WTC11 (cell line): ENCODE measurements at regions not wholly inside any gene's neighbourhood (a gene's known extent, or its start where the extent isn't known, plus 50 kb on each side); places are given as distances from the start of the nearest gene placed in this dataset.

Source experiments
- ATAC-seq: fragments of 200-7000 bp; cut with Tn5 transposase; 2 replicates; pipeline ENCODE4 v1.10.0; 2021; ENCODE audit warnings: mild to moderate bottlenecking, moderate library complexity
- CTCF ChIA-PET: fragments of 300-600 bp; sonication (Branson Sonifier 250); formaldehyde crosslinking; loops from one replicate; lab custom pipeline; 2021; ENCODE audit warnings: antibody characterized with exemption; lab: Charles Lee
- POLR2A ChIA-PET: fragments of 350-600 bp; sonication (Branson Sonifier 250); formaldehyde crosslinking; loops from one replicate; lab custom pipeline; 2021; ENCODE audit warnings: antibody characterized with exemption; lab: Charles Lee
- DNase-seq: peaks from one replicate; pipeline ENCODE4 v3.0.0; 2021; ENCODE audit warnings: low spot score
- H3K27ac Mint-ChIP-seq: 2 replicates; pipeline ENCODE4 v1.8.0; 2021; ENCODE audit warnings: mixed read lengths
- H3K27me3 Mint-ChIP-seq: 2 replicates; pipeline ENCODE4 v1.8.0; 2021; ENCODE audit warnings: low read depth, mild to moderate bottlenecking, moderate library complexity, mixed read lengths
- H3K36me3 Mint-ChIP-seq: 2 replicates; pipeline ENCODE4 v1.8.0; 2021; ENCODE audit warnings: mixed read lengths
- H3K4me1 Mint-ChIP-seq: 2 replicates; pipeline ENCODE4 v1.8.0; 2022; ENCODE audit warnings: mixed read lengths
- H3K4me3 Mint-ChIP-seq: 2 replicates; pipeline ENCODE4 v1.8.0; 2021; ENCODE audit warnings: mild to moderate bottlenecking, moderate library complexity, mixed read lengths
- H3K9me3 Mint-ChIP-seq: 2 replicates; pipeline ENCODE4 v1.8.0; 2021; ENCODE audit warnings: mixed read lengths
- ATF1 ChIP-seq: sonication (generic); formaldehyde crosslinking; IDR thresholded peaks from 2 replicates; pipeline ENCODE4 v1.8.1; 2023; ENCODE audit warnings: mild to moderate bottlenecking, moderate library complexity, missing genetic modification reagents
- ATF3 ChIP-seq: sonication (generic); formaldehyde crosslinking; conservative IDR thresholded peaks from 2 replicates; pipeline ENCODE4 v1.8.1; 2022; ENCODE audit warnings: mild to moderate bottlenecking, missing genetic modification reagents
- CDX4 ChIP-seq: fragments of 250-450 bp; sonication (Bioruptor Pico); IDR thresholded peaks from 2 replicates; pipeline ENCODE4 v1.9.0; 2021; ENCODE audit warnings: moderate library complexity, mild to moderate bottlenecking, inconsistent platforms, borderline replicate concordance
- ELF4 ChIP-seq: sonication (generic); formaldehyde crosslinking; IDR thresholded peaks from 2 replicates; pipeline ENCODE4 v1.8.1; 2022; ENCODE audit warnings: low read depth, mild to moderate bottlenecking, moderate library complexity, missing genetic modification reagents
- ERG ChIP-seq: fragments of 250-450 bp; sonication (Bioruptor Pico); IDR thresholded peaks from 2 replicates; pipeline ENCODE4 v1.8.0; 2021; ENCODE audit warnings: mild to moderate bottlenecking
- GABPB1 ChIP-seq: sonication (generic); formaldehyde crosslinking; IDR thresholded peaks from 2 replicates; pipeline ENCODE4 v1.8.1; 2023; ENCODE audit warnings: mild to moderate bottlenecking, missing genetic modification reagents
- GTF2I ChIP-seq: fragments of 250-450 bp; sonication (Bioruptor Pico); conservative IDR thresholded peaks from 2 replicates; pipeline ENCODE4 v1.4.0; 2021; ENCODE audit warnings: mild to moderate bottlenecking
- HMGA2 ChIP-seq: fragments of 250-450 bp; sonication (Bioruptor Pico); IDR thresholded peaks from 2 replicates; pipeline ENCODE4 v1.4.0; 2021; ENCODE audit warnings: mild to moderate bottlenecking, moderate library complexity
- HMGXB4 ChIP-seq: sonication (generic); formaldehyde crosslinking; IDR thresholded peaks from 2 replicates; pipeline ENCODE4 v1.8.1; 2023; ENCODE audit warnings: mild to moderate bottlenecking, moderate library complexity, missing genetic modification reagents
- KAT7 ChIP-seq: sonication (generic); formaldehyde crosslinking; IDR thresholded peaks from 2 replicates; pipeline ENCODE4 v1.8.1; 2023; ENCODE audit warnings: missing genetic modification reagents, mild to moderate bottlenecking, borderline replicate concordance
- NFYB ChIP-seq: sonication (generic); formaldehyde crosslinking; conservative IDR thresholded peaks from 2 replicates; pipeline ENCODE4 v1.8.0; 2022; ENCODE audit warnings: low read depth, missing genetic modification reagents
- PRDM15 ChIP-seq: sonication (generic); formaldehyde crosslinking; IDR thresholded peaks from 2 replicates; pipeline ENCODE4 v1.8.0; 2022; ENCODE audit warnings: missing genetic modification reagents
- RELA ChIP-seq: sonication (generic); formaldehyde crosslinking; IDR thresholded peaks from 2 replicates; pipeline ENCODE4 v1.8.1; 2022; ENCODE audit warnings: missing genetic modification reagents, mild to moderate bottlenecking, borderline replicate concordance
- TEAD1 ChIP-seq: sonication (generic); formaldehyde crosslinking; IDR thresholded peaks from 2 replicates; pipeline ENCODE4 v1.8.0; 2022; ENCODE audit warnings: mild to moderate bottlenecking, missing genetic modification reagents
- TP53 ChIP-seq: sonication (generic); formaldehyde crosslinking; IDR thresholded peaks from 2 replicates; pipeline ENCODE4 v1.8.1; 2023; ENCODE audit warnings: mild to moderate bottlenecking, missing genetic modification reagents
- USF1 ChIP-seq: sonication (generic); formaldehyde crosslinking; IDR thresholded peaks from 2 replicates; pipeline ENCODE4 v1.8.0; 2022; ENCODE audit warnings: mild to moderate bottlenecking, missing genetic modification reagents
- USF2 ChIP-seq: sonication (generic); formaldehyde crosslinking; IDR thresholded peaks from 2 replicates; pipeline ENCODE4 v1.8.1; 2023; ENCODE audit warnings: mild to moderate bottlenecking, missing genetic modification reagents, moderate library complexity
- ZBTB43 ChIP-seq: sonication (generic); formaldehyde crosslinking; IDR thresholded peaks from 2 replicates; pipeline ENCODE4 v1.8.1; 2023; ENCODE audit warnings: mild to moderate bottlenecking, missing genetic modification reagents
- ZNF317 ChIP-seq: sonication (generic); formaldehyde crosslinking; IDR thresholded peaks from 2 replicates; pipeline ENCODE4 v1.8.1; 2023; ENCODE audit warnings: low read depth, mild to moderate bottlenecking, moderate library complexity, missing genetic modification reagents, borderline replicate concordance
- ZNF423 ChIP-seq: fragments of 250-450 bp; sonication (Bioruptor Pico); IDR thresholded peaks from 2 replicates; pipeline ENCODE4 v2.1.2; 2022; ENCODE audit warnings: mild to moderate bottlenecking, moderate library complexity
- ZNF425 ChIP-seq: fragments of 250-450 bp; sonication (Bioruptor Pico); conservative IDR thresholded peaks from 2 replicates; pipeline ENCODE4 v1.9.0; 2021; ENCODE audit warnings: mild to moderate bottlenecking
- ZNF671 ChIP-seq: fragments of 250-450 bp; sonication (Bioruptor Pico); IDR thresholded peaks from 2 replicates; pipeline ENCODE4 v1.8.0; 2021; ENCODE audit warnings: mild to moderate bottlenecking

- no peak for DNase-seq
- ChIA-PET POLR2A (interaction anchor here (0.6 kb wide), 1 partner anchor 464 kb away, joined by 5 read pairs; no protein-coding TSS in a partner anchor), CTCF (no interaction called here)
- no peak for ATAC-seq
- H3K4me3 Mint-ChIP-seq, result no peak overlapping the region
- H3K27me3 Mint-ChIP-seq, result peaks cover 6% of the 10 kb centered on the region
- TF ChIP-seq RELA (no peak), USF2 (CRISPR knock-in tag) (no peak), TEAD1 (no peak), ZNF423 (CRISPR knock-in tag) (no peak), GTF2I (CRISPR knock-in tag) (no peak), NFYB (no peak), ATF1 (CRISPR knock-in tag) (no peak), HMGA2 (CRISPR knock-in tag) (no peak)
- peaks cover 8% of the 10 kb centered on the region for H3K4me1 Mint-ChIP-seq
- H3K36me3 Mint-ChIP-seq, result no peaks in the 10 kb centered on the region
- H3K9me3 Mint-ChIP-seq, result peaks cover 6% of the 10 kb centered on the region
- H3K27ac Mint-ChIP-seq, result no peak overlapping the region
Measured at GRCh38 chr9:79446523-79447307, 125.0 kb upstream of the TLE4 start.

GRCh38 chr9:79447308-79447605, 124.5 kb upstream of the TLE4 start:
- ChIA-PET POLR2A (no interaction called here), CTCF (no interaction called here)
- Mint-ChIP-seq H3K9me3 (peaks cover 8% of the 10 kb centered on the region), H3K36me3 (peaks cover under 1% of the 10 kb centered on the region), H3K27me3 (peaks cover under 1% of the 10 kb centered on the region; the same call in 1 of the 2 replicates), H3K27ac (no peak overlapping the region), H3K4me1 (peaks cover 8% of the 10 kb centered on the region), H3K4me3 (no peak overlapping the region)
- no peak for ATAC-seq
- no peak for DNase-seq
- TF ChIP-seq ZBTB43 (CRISPR knock-in tag) (no peak), CDX4 (CRISPR knock-in tag) (no peak), ATF3 (CRISPR knock-in tag) (no peak), PRDM15 (CRISPR knock-in tag) (no peak), GABPB1 (CRISPR knock-in tag) (no peak), USF1 (CRISPR knock-in tag) (no peak), ZNF317 (CRISPR knock-in tag) (no peak), ZNF671 (no peak), HMGA2 (CRISPR knock-in tag) (no peak), ZNF425 (no peak), KAT7 (CRISPR knock-in tag) (no peak), TP53 (CRISPR knock-in tag) (no peak), ZNF423 (CRISPR knock-in tag) (no peak), TEAD1 (no peak), RELA (no peak), HMGXB4 (no peak), ERG (no peak), ELF4 (CRISPR knock-in tag) (no peak)
